Neural crest cell (in vitro differentiated cells): ENCODE measurements at regions not wholly inside any gene's neighbourhood (a gene's known extent, or its start where the extent isn't known, plus 50 kb on each side); places are given as distances from the start of the nearest gene placed in this dataset.
A peak's percentile ranks its signal among the peaks of the same experiment; 100 is the strongest.

Source experiments
- DNase-seq: peaks from one replicate; pipeline ENCODE4 v3.0.0; 2021; ENCODE audit warnings: low read depth, mixed read lengths, low spot score
- H3K27ac Mint-ChIP-seq: one replicate; pipeline ENCODE4 v1.8.0; 2021; ENCODE audit warnings: mild to moderate bottlenecking, mixed read lengths; ENCODE audit not compliant: unreplicated experiment
- H3K27me3 Mint-ChIP-seq: 2 replicates; pipeline ENCODE4 v1.8.0; 2021; ENCODE audit warnings: low read depth, mild to moderate bottlenecking, mixed read lengths
- H3K36me3 Mint-ChIP-seq: 2 replicates; pipeline ENCODE4 v1.8.0; 2021; ENCODE audit warnings: low read depth, mild to moderate bottlenecking, mixed read lengths
- H3K4me1 Mint-ChIP-seq: 2 replicates; pipeline ENCODE4 v1.8.0; 2021; ENCODE audit warnings: mixed read lengths
- H3K4me3 Mint-ChIP-seq: one replicate; pipeline ENCODE4 v1.8.0; 2021; ENCODE audit warnings: mild to moderate bottlenecking, mixed read lengths
- H3K9me3 Mint-ChIP-seq: 2 replicates; pipeline ENCODE4 v1.8.0; 2021; ENCODE audit warnings: mixed read lengths
- CTCF ChIP-seq: fragments of 200-600 bp; sonication (generic); conservative IDR thresholded peaks from 2 replicates; pipeline ENCODE4 v1.5.0; 2021; ENCODE audit warnings: antibody characterized with exemption, mild to moderate bottlenecking

- Mint-ChIP-seq H3K36me3 (no peaks in the 10 kb centered on the region), H3K9me3 (peaks cover 2% of the 10 kb centered on the region), H3K27ac (no peak overlapping the region)
These were observed 168.0 kb downstream of the EFNB2 start for GRCh38 chr13:106367361-106367971.

GRCh38 chr13:106362707-106363106 lies 172.8 kb downstream of the EFNB2 start:
- H3K4me1 Mint-ChIP-seq: peaks cover 9% of the 10 kb centered on the region
- H3K4me3 Mint-ChIP-seq: no peak overlapping the region
- H3K27ac Mint-ChIP-seq: no peak overlapping the region
- peaks cover 6% of the 10 kb centered on the region for H3K9me3 Mint-ChIP-seq
- peaks cover 2% of the 10 kb centered on the region for H3K36me3 Mint-ChIP-seq
- no peak for TF ChIP-seq CTCF
- no peaks in the 10 kb centered on the region for H3K27me3 Mint-ChIP-seq
- no peak for DNase-seq

More at GRCh38 chr13:106367361-106367971, 168.0 kb downstream of the EFNB2 start:
- peaks cover 28% of the 10 kb centered on the region for H3K4me1 Mint-ChIP-seq
- no peak for DNase-seq
- H3K27me3 Mint-ChIP-seq: no peaks in the 10 kb centered on the region
- no peak for TF ChIP-seq CTCF
- no peak overlapping the region for H3K4me3 Mint-ChIP-seq

- DNase-seq: no peak
- peaks cover 6% of the 10 kb centered on the region for H3K9me3 Mint-ChIP-seq
- H3K27me3 Mint-ChIP-seq: no peaks in the 10 kb centered on the region
- no peak overlapping the region for H3K27ac Mint-ChIP-seq
- peaks cover 10% of the 10 kb centered on the region for H3K4me1 Mint-ChIP-seq
- H3K4me3 Mint-ChIP-seq: no peak overlapping the region
- peaks cover 2% of the 10 kb centered on the region for H3K36me3 Mint-ChIP-seq
- TF ChIP-seq CTCF: no peak
These were observed 173.8 kb downstream of the EFNB2 start for GRCh38 chr13:106361621-106362020.

GRCh38 chr13:106357198-106357597 lies 178.3 kb downstream of the EFNB2 start:
- no peak for DNase-seq
- TF ChIP-seq CTCF: no peak
- no peak overlapping the region for H3K4me3 Mint-ChIP-seq
- peaks cover 4% of the 10 kb centered on the region for H3K9me3 Mint-ChIP-seq
- H3K36me3 Mint-ChIP-seq: peaks cover 2% of the 10 kb centered on the region
- H3K27me3 Mint-ChIP-seq: no peaks in the 10 kb centered on the region
- peaks cover 14% of the 10 kb centered on the region for H3K4me1 Mint-ChIP-seq
- no peak overlapping the region for H3K27ac Mint-ChIP-seq

GRCh38 chr13:106355866-106356265 lies 179.6 kb downstream of the EFNB2 start:
- H3K9me3 Mint-ChIP-seq: peaks cover 4% of the 10 kb centered on the region
- no peak for DNase-seq
- no peak for TF ChIP-seq CTCF
- peaks cover 2% of the 10 kb centered on the region for H3K36me3 Mint-ChIP-seq
- no peak overlapping the region for H3K4me3 Mint-ChIP-seq
- H3K4me1 Mint-ChIP-seq: peaks cover 20% of the 10 kb centered on the region
- no peaks in the 10 kb centered on the region for H3K27me3 Mint-ChIP-seq
- H3K27ac Mint-ChIP-seq: peak overlapping the region; percentile 21
